ENCODE measurements at regions not wholly inside any gene's neighbourhood (a gene's known extent, or its start where the extent isn't known, plus 50 kb on each side); places are given as distances from the start of the nearest gene placed in this dataset.

DNA sequence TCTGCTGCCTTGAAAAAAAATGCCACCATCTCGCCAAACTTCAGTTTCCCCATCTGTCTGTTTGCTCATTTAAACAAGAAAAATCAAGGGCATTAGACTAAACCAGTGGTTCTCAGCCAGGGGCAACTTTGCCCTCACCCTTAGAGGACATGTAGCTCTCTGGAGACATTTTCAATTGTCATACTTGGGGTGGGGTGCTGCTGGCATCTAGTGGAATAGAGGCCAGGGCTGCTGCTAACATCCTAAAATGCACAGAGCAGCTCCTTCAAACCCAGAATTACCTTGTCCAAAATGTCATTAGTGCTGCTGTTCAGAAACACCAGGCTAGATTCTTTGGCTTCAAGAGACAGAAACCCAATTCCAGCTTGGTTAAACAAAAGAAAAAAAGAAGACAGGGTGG lies 71.1 kb upstream of the FOXE1 start:
- H3K4me3 ChIP-seq (ENCODE audit: low read depth, low read length): no peak overlapping the region
- TF ChIP-seq, protein P1, sequence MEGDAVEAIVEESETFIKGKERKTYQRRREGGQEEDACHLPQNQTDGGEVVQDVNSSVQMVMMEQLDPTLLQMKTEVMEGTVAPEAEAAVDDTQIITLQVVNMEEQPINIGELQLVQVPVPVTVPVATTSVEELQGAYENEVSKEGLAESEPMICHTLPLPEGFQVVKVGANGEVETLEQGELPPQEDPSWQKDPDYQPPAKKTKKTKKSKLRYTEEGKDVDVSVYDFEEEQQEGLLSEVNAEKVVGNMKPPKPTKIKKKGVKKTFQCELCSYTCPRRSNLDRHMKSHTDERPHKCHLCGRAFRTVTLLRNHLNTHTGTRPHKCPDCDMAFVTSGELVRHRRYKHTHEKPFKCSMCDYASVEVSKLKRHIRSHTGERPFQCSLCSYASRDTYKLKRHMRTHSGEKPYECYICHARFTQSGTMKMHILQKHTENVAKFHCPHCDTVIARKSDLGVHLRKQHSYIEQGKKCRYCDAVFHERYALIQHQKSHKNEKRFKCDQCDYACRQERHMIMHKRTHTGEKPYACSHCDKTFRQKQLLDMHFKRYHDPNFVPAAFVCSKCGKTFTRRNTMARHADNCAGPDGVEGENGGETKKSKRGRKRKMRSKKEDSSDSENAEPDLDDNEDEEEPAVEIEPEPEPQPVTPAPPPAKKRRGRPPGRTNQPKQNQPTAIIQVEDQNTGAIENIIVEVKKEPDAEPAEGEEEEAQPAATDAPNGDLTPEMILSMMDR (IDR thresholded peaks at IDR 0.05; ENCODE audit: insufficient read depth, low read length): no peak
- no peak for DNase-seq (ENCODE audit: low read depth)

DNA sequence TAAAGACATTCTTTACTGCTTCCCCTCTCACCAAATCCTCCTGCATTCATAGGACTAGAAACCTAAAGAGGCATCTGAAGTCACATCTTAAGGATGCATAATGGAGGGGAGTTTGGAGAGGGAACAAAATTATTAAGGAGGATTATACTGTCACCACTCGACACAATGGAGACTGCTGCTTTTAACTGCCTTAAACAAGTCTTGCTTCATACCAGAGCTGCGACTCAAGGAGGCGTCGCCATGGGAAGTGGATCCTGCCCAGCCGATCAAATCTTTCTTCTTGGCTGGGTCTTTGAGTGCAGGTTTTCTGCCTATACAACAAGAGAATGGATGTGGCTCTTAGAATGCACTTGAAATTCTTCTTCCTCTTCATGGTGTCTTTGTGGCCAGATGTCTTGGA lies 66.7 kb upstream of the FOXE1 start:
- no peak overlapping the region for H3K4me3 ChIP-seq (ENCODE audit: low read depth, low read length)
- DNase-seq (ENCODE audit: low read depth): peak; percentile 13
- TF ChIP-seq, protein P1 (IDR thresholded peaks at IDR 0.05; ENCODE audit: insufficient read depth, low read length): no peak

GRCh38 chr9:97787551-97787950 lies 65.5 kb upstream of the FOXE1 start:
- no peak overlapping the region for H3K4me3 ChIP-seq (ENCODE audit: low read depth, low read length)
- DNase-seq (ENCODE audit: low read depth): no peak
- TF ChIP-seq, protein P1 (IDR thresholded peaks at IDR 0.05; ENCODE audit: insufficient read depth, low read length): no peak

GRCh38 chr9:97788763-97789663 lies 64.0 kb upstream of the FOXE1 start:
- no peak for DNase-seq (ENCODE audit: low read depth)
- TF ChIP-seq, protein P1 (IDR thresholded peaks at IDR 0.05; ENCODE audit: insufficient read depth, low read length): no peak
- H3K4me3 ChIP-seq (ENCODE audit: low read depth, low read length): no peak overlapping the region

GRCh38 chr9:97790542-97790941 lies 62.5 kb upstream of the FOXE1 start:
- no peak overlapping the region for H3K4me3 ChIP-seq (ENCODE audit: low read depth, low read length)
- DNase-seq (ENCODE audit: low read depth): no peak
- TF ChIP-seq, protein P1 (IDR thresholded peaks at IDR 0.05; ENCODE audit: insufficient read depth, low read length): no peak

DNA sequence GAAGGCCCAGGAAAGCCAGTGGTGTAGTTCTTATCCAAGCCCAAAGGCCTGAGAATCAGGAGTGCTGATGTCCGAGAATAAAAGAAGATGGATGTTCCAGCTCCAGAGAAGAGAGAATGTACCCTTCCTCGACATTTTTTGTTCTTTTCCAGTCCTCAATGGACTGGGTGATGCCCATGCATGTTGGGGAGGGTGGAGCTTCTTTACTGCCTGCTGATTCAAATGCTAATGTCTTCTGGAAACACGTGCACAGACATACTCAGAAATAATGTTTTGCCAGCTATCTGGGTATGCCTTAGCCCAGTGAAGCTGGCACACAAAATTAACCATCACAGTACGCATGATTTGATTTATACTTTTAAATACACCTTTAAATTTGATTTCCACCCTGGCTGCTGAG lies 61.5 kb upstream of the FOXE1 start:
- no peak overlapping the region for H3K4me3 ChIP-seq (ENCODE audit: low read depth, low read length)
- TF ChIP-seq, protein P1 (IDR thresholded peaks at IDR 0.05; ENCODE audit: insufficient read depth, low read length): no peak
- DNase-seq (ENCODE audit: low read depth): no peak

Data from fibroblast of the aortic adventitia (primary cell).